SIG-M5 treated with dmso at 0.1 percent for 504 hours (cell line): ENCODE measurements at regions not wholly inside any gene's neighbourhood (a gene's known extent, or its start where the extent isn't known, plus 50 kb on each side); places are given as distances from the start of the nearest gene placed in this dataset.
"Not testable (repeated sequence)": the region's sequence is repeated elsewhere in the genome, so short reads cannot be mapped to it uniquely, and the experiment has no call there.

Experiments
- DNase-seq: peaks from one replicate; lab custom pipeline; 2025; ENCODE audit not compliant: unreplicated experiment; lab: John Stamatoyannopoulos, UW

DNA sequence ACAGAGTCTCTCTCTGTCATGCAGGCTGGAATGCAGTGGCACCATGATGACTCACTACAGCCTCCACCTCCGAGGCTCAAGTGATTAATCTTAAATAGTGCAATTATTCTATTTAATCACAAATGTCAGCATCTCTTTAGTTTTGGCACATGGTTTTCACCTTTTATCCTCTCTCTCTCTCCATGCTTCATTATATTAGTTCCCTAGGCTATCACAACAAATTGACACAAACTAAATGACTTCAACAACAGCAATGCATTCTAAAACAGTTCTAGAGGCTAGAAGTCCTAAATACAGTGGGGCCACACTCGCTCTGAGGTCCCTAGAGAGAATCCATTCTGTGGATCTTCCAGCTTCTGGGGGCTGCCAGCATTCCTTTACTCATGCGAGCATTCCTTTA is 178.2 kb upstream of the ZNG1F start:
- DNase-seq: not testable (repeated sequence)

DNA sequence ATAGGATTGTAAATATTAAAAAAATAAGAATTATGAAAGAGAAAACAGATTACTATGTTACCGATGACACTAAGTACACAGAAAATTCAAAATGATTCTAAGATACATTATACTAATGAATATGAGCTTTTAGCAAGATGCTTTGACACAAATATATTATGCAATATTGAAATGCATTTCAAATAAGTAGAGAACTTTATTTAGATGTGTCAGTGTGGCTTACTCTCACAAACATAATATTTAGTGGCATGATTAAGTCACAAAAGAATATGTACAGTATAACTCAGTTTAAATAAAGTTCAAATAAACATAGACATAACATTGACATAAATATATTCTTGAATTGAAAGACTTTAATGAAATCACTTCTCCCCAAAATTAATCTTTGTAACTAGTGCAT is 172.7 kb upstream of the ZNG1F start:
- not testable (repeated sequence) for DNase-seq

DNA sequence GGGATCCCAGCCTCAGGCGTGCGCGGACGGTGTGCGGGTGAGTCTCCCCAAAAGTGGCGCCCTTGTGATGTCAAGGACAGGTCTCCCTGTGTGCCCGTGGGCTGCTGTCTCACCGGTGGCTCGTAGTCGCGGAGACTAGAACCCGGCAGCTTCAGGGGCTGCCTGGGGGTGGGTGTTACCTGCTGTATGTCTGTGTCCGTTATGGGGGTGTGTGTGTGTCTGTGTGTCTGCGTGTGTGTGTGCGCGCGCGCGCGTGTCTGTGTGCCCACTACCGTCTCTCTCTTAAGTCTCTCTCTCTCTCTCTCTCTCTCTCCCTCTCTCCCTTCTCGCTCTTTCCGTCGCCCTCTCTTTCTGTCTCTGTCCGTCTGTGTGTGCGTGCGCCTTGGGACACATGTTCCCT is 170.0 kb upstream of the ZNG1F start:
- not testable (repeated sequence) for DNase-seq

DNA sequence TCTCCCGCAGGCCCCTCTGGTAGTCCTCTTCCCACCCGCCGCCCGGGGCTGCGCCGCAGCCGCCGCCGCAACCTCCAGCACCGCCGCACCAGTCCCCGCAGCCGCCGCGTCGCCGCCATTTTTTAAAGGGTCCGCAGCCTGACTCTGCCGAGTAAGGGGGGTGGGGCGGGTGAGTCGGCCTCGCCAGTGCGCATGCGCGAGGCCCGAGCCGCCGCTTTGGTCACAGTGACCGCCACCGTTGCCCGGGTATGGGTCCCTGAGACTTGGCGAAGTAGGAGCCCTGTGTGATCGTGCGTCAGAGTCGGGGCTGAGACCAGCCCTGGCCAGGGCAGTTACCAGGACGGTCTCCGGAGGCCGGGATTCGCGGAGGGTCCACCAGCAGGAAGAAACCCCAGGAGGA is 169.6 kb upstream of the ZNG1F start:
- DNase-seq: peak; percentile 21

DNA sequence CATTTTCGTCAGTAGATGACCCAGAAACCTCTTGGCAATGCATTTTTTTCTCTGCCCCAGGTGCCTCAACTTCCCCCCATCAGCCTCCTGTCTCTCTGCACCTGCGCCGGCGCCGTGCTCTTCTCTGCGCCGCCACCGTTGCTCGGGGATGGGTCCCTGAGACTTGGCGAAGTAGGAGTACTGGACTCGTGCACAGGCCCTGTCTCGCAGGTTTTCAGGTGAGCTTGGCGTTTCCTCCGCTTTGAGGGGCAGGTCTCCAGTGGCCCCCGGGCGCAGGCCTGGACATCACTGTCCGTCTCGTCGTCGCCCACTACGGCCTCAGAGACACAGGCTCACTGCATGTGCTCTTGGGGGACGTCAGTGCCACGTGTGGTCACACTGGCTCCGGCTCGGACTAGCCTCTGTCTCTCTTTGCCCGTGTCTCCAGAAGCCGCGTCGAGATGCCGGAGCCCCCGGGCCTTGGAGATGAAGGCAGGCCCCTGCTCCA is 168.8 kb upstream of the ZNG1F start:
- DNase-seq: not testable (repeated sequence)

DNA sequence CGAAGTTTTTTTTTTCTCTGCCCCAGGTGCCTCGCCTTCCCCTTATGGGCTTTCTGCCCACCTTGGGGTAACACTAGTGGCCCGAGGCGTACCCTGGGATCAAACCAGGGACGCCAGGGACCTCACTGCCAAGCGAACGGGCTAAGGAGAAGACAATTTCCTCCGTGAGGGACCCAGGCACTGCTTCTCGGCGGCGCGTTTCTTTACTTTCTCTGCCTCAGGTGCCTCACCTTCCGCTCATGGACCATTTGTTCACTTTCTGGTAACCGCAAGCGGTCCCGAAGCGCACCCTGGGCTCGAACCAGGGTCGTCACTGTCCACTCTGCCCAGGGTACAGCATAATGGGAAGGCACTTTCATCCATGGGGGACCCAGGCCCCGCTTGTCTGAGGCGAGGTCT is 168.2 kb upstream of the ZNG1F start:
- DNase-seq: not testable (repeated sequence)

DNA sequence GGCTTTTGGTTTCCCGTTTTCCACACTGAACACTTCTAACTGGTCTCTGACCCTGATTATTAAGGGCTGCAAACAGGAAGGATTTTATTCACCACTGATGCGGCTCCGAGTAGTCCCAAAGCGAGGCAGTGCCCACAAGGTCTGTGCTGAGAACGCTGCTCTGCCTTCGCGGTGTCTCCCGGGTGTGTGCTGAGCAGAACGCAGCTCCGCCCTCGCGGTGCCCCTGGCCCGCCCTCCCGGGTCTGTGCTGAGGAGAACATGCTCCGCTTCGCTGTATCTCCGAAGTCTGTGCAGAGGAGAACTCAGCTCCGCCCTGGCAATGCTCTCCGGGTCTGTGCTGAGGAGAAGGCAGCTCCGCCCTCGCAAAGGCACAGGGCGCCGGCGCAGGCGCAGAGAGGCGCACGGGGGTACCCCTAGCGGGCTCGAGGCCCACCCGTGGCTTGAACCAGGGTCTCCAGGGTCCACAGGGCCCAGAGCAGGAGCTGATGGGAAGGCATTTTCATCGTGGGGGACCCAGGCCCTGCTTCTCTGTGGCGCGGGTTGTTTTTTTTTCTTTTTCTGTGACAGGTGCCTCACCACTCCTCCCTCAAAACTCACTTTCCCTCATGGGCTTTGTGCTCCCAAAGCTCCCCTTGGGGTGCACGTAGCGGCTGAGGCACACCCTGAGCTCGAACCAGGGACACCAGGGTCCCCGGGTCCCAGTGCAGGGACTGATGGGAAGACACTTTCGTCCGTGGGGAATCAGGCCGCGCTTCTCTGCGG is 167.7 kb upstream of the ZNG1F start:
- DNase-seq: peak; percentile 35

DNA sequence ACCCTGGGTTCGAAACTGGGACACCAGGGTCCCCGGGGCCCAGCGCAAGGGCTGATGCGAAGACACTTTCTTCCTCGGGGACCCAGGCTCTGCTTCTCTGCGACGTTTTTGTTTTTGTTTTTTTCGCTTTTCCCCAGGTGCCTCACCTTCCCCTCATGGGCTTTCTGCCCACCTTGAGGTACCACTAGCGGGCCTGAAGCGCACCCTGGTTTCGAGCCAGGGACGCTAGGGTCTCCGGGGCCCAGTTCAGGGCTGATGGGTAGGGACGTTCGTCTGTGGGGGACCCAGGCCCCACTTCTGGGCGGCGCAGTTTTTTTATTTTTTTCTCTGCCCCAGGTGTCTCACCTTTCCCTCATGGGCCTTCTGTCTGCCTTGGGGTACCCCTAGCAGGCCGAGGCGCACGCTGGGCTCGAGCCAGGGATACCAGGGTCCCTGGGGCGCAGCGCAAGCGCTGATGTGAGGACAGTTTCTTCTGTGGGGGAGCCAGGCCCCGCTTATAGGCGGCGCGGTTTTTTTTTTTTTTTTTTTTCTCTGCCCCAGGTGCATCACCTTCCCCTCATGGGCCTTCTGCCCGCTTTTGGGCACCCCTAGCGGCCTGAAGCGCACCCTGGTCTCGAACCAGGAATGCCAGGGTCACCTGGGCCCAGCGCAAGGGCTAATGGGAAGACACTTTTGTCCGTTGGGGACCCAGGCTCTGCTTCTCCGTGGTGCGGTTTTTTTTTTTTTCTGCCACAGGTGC is 166.8 kb upstream of the ZNG1F start:
- DNase-seq: not testable (repeated sequence)

DNA sequence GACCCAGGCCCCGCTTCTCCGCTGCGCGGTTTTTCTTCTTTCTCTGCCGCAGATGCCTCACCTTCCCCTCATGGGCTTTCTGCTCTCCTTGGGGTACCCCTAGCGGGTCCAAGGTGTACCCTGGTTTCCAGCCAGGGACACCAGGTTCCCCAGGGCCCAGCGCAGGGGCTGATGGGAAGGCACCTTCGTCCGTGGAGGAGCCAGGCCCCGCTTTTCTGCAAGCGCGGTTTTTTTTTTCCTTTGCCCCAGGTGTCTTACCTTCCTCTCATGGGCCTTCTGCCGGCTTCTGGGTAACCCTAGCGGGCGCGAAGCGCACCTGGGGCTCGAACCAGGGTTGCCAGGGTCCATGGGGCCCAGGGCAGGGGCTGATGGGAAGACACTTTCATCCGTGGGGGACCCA is 165.9 kb upstream of the ZNG1F start:
- DNase-seq: not testable (repeated sequence)

DNA sequence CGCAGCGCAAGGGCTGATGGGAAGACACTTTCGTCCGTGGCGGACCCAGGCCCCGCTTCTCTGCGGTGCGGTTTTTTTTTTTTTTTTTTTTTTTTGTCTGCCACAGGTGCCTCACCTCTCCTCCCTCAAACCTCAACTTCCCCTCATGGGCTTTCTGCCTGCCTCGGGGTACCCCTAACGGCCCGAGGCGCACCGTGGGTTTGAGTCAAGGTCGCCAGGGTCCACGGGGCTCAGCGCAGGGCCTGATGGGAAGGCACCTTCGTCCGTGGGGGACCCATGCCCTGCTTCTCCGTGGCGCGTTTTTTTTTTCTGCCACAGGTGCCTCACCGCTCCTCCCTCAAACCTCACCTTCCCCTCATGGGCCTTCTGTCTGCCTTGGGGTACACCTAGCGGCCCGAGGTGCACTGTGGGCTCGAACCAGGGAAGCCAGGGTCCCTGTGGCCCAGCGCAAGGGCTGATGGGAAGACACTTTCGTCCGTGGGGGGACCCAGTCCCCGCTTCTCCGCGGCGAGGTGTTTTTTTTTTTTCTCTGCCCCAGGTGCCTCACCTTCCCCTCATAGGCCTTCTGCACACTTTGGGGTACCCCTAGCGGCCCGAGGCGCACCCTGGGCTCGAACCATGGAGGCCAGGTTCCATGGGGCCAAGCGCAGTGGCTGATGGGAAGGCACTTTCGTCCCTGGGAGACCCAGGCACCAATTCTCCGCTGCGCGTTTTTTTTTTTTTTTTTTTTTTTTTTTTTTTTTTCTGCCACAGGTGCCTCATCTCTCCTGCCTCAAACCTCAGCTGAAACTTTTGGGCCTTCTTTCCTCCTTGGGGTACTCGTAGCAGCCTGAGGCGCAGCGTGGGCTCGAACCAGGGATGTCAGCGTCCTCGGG is 165.2 kb upstream of the ZNG1F start:
- not testable (repeated sequence) for DNase-seq

DNA sequence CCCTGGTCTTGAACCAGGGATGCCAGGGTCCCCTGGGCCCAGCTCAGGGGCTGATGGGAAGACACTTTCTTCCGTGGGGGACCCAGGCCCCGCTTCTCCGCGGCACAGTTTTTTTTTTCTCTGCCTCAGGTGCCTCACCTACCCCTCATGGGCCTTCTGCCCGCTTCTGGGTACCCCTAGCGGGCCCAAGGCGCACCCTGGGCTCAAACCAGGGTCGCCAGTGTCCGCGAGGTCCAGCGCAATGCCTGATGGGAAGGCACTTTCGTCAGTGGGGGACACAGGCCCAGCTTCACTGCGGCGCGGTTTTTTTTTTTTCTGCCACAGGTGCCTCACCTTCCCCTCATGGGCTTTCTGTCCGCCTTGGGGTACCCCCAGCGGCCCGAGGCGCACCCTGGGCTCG is 163.9 kb upstream of the ZNG1F start:
- not testable (repeated sequence) for DNase-seq

DNA sequence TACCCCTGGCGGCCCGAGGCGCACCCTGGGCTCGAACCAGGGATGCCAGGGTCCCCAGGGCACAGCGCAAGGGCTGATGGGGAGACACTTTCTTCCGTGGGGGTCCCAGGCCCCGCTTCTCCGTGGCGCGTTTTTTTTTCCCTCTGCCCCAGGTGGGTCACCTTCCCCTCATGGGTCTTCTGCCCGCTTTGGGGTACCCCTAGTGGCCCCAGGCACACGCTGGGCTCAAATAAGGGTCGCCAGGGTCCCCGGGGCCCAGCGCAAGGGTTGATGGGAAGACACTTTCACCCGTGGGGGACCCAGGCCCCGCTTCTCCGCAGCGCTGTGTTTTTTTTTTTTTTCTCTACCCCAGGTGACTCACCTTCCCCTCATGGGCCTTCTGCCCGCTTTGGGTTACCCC is 163.3 kb upstream of the ZNG1F start:
- not testable (repeated sequence) for DNase-seq

DNA sequence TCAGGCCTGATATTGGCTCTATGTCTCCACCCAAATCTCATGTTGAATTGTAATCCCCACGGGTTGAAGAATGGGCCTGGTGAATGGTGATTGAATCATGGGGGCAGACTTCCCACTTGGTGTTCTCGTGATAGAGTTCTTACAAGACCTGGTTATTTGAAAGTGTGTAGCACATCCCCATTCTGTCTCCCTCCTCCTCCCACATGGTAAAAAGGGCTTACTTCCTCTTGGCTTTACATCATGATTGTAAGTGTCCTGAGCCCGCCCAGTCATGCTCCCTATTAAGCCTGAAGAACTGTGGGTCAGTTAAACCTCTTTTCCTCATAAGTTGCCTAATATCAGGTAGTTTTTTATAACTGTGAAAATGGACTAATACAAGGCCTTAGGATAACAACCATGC is 158.8 kb upstream of the ZNG1F start:
- DNase-seq: peak; percentile 32

DNA sequence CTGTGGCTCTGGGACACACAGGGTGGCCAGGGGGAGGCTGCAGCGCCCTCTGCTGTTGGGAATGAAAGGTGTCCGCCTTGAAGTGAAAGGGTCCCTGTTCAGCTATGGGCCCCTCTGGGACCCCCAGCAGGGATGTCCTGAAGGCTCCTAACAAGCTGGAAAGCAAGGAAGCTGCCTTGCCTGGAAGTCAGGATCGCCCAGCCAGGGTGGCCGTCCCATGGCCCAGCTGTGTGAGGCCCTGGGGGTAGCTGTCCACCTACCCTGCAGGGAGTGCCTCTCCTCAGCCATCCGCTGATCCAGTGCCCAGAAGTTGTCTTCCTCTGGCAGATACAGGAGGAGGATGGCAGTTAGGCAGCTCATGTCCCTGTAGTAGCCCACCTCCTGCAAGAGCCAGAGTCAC is 143.4 kb upstream of the ZNG1F start:
- DNase-seq: not testable (repeated sequence)

DNA sequence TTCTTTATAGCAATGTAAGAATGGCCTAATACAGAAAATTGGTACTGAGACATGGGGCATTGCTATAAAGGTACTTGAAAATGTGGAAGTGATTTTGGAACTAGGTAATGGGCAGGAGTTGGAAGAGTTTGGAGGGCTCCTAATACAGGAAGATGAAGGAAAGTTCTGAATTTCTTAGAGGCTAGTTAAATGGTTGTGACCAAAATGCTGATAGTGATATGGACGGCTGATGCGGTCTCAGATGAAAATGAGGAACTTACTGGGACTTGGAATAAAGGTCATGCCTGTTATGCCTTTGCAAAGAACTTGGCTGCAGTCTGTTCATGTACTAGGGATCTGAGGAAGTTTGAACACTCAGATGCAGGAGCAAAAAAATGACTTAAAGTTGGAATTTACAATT is 132.2 kb upstream of the ZNG1F start:
- DNase-seq: not testable (repeated sequence)

DNA sequence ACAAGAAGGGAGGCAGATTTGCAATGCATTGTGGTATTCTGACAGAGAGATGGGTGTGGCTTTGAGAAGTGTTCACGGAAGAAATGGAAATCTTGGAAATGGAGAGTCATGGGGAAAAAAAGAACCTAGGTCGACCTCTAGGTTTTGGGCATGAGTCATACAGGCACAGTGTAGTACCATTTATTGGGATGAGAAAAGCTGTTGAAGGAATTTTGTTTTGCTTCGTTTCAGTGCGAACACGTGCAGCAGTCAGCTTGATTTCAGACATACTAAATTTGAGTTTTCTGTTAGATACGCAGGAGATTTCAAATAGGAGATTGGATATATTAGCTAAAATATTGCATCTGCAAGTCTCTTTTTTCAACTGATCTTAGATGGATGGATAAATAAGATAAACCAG is 119.8 kb upstream of the ZNG1F start:
- DNase-seq: not testable (repeated sequence)

DNA sequence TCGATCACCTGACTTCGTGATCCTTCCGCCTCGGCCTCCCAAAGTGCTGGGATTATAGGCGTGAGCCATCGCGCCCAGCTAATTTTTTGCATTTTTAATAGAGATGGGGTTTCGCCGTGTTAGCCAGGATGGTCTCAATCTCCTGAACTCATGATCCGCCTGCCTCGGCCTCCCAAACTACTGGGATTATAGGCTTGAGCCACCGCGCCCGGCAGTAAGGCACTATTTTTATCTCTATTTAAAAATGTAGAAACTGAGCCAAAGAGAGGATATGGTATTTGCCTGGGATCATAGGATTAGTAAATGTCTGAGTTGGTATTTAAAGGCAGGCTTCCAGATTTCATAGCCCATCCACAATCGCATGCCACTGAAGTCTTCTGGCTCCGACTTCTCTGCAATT is 96.6 kb upstream of the ZNG1F start:
- DNase-seq: not testable (repeated sequence)

DNA sequence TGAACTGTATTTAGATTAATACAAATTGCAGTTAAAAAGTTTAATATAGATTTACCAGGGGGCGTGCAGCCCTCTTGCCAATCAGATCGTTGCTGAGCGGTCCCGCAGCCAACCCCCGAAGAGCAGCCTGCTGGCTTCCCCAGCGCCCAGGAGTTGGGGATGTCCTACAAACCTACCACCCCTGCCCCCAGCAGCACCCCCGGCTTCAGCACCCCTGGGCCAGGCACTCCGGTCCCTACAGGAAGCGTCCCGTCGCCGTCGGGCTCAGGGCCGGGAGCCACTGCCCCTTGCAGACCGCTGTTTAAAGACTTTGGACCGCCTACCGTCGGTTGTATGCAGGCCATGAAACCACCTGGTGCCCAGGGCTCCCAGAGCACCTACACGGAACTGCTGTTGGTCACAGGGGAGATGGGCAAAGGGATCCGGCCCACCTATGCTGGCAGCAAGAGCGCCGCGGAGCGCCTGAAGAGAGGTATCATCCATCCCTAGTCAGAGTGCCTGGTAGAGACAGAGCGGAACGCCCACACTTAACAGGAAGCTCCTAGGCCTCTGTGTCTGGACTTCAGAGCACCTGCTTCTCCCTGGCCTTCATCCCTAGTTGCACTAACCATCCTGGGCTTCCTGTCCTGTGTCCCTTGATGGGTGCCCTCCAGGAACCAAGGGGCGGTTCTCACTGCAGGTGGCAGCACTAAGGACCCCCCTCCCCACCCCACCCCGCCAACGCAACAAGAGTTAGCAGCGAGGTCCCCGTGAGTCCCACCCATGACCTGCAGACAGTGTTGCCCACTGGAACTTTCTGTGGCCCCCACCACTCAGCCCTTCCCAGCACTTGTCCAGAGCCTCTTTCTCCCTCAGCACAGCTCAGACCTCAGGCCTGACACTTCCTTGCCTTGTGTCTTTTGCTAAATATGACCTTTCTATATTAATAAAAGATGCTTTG is 91.5 kb upstream of the ZNG1F start:
- not testable (repeated sequence) for DNase-seq

DNA sequence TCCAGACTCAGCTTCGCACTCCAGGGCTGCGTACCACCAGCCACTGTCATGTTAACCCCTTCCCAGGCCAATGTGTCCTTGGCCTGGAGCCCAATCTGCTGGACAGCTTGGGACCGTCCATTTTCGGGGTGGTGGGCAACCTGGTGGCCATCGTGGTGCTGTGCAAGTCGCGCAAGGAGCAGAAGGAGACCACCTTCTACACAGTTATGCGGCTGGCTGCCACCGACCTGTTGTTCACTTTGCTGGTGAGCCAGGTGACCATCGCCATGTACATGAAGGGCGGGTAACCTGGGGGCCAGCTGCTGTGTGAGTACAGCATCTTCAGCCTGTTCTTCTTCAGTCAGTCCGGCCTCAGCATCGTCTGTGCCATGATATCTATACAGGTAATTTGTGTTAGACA is 90.3 kb upstream of the ZNG1F start:
- DNase-seq: not testable (repeated sequence)

DNA sequence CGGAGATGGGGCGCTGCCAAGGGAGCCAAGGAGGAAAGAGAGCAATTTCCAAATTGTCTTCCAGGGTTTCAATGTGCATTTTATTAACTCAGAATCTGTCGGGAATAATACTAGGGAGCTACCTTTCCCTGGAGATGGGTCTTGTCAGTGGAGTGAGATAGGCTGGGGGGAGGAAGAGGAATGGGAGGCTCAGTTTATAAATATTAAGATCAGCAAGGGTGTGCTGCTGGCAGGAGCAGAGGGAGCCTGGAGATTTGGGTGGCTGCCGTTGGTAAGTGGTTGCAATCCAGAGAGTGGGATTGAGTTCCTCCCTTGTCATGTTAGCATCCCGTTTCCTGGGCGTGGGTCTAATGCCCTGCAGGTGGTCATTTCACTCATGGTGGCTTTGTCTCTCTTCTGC is 89.9 kb upstream of the ZNG1F start:
- not testable (repeated sequence) for DNase-seq
